HG03432 (cell line): ENCODE measurements at regions not wholly inside any gene's neighbourhood (a gene's known extent, or its start where the extent isn't known, plus 50 kb on each side); places are given as distances from the start of the nearest gene placed in this dataset.

Experiments used
- ATAC-seq: cut with Tn5 transposase; IDR thresholded peaks from one replicate; pipeline ENCODE4 v1.9.1; 2021; ENCODE audit warnings: mild to moderate bottlenecking, moderate library complexity; ENCODE audit not compliant: unreplicated experiment

GRCh38 chr12:77435446-77436091 is 370.2 kb upstream of the E2F7 start:
- no peak for ATAC-seq

DNA sequence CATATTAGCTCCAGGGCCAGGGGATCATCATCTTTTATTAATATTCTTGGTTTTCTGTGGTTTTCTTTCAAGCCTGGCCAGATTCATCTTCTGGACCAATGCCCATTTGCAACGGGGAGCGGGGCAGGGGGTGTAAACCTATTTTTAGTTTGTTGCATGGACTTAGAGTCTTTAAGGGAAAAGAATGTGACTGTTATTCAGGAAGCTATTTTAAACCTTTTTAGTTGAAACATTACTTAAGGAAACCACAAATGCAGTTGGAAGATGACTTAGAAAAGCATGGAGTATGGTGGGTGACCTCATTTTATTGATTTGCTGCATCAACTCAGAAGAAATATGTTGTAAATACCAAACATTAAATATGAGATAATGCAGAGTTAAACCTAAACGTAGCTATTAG is 368.4 kb upstream of the E2F7 start:
- ATAC-seq = no peak

- ATAC-seq = no peak
Measured at GRCh38 chr12:77429426-77429825, 364.1 kb upstream of the E2F7 start.

DNA sequence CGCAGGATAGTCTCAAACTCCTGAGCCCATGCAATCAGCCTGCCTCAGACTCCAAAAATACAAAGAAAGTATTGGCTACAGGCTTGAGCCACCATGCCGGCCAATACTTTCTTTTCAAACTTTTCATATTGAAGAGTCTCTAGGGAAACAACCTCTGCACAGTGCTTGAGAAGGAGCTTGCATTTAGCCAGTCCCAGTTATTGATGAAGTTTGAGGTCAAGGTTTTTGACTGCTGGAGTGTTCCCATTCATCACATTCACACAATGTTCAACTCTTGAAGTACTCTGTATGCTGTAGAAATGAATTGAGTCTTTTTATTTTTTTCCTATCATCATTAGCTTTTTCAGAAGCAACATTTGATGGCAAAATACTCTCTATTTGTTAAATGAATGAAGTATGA is 355.8 kb upstream of the E2F7 start:
- no peak for ATAC-seq

DNA sequence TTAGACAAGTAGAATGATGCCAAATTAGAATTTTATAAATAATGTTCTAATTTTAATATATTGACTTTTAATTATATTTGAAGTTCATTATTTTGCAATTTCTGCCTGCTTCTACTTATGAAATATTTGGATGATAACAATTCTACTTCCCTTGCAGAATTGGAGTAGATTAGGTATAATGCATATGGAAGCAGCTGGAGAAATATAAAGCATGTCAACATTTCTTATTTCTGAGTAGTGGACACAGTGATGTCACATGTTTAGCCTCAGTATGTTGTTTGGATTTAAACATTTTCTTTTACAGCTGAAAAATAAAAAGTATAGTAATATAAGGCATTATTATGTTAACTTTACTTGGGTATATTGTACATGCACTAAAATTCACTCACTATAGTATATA is 344.2 kb upstream of the E2F7 start:
- ATAC-seq = no peak

DNA sequence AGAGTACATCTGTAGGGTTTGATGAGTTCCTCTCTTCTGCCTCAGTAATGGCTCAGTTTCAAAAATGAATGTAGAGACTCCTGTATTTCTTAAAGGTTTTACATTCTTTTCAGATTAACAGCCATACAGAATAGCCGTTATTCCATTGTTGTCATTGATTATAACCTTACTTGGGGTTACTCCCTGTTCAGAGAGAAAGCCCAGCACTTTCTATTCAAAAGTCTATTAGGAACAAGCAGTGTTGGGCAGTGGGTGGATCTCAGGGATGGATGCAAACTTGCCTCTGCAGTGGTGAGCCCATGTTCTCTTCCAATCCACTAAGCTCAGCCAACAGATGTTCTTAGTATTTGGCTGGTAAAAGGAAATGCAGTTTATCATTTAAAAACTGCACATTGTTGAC is 342.6 kb upstream of the E2F7 start:
- ATAC-seq = no peak

DNA sequence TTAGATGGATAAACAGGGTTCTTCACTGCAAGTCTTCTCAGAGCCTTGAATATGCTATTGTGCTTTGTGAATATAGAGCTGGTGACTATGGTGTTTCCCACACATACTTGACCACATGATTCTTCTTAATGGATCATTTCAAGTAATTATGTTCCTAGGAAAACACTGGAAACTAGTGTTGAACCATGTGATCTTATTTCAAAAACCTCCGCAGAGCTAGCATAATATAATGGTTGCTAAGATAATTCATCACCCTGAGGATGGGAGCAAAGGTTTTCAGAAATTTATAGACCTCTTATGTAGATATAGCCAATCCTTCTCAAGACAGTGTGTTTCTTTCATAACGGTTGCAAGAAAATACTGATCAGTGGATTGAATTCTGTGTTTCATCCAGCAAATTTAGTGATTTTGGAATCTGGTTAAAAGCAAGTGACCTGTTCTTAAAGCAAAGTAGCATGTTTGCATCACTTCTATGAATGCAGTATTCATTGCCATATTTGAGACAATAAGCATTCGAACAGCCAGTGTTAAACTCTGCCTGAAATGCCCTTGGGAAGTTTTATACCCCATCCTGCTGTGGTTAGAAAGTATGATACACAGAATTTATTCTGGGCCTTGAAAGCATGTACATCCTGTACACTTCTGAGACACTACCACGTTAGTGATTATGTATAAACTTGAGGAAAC is 341.0 kb upstream of the E2F7 start:
- ATAC-seq = no peak

DNA sequence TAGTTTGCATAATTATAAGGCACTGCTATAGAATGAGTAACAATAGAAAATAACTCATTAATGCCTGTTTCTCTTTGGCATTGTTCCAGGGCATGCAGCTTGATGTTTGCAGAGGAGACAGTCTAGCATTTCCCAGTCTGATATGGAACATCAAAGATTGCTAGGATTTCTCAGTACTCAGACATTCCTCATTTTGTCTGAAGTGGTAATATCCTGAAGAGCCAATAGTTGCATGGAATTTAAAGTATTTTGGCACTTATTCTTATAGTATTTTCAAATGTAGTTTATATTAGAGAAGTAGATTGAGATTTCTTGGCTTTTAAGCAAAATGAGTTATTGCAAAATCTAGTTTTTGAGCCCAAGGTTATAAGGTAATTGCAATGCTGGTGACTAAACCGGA is 337.3 kb upstream of the E2F7 start:
- ATAC-seq = no peak

- ATAC-seq = no peak
Measured at GRCh38 chr12:77401770-77402081, 336.4 kb upstream of the E2F7 start.

- ATAC-seq = no peak
Measured at GRCh38 chr12:77401064-77401769, 335.8 kb upstream of the E2F7 start.

DNA sequence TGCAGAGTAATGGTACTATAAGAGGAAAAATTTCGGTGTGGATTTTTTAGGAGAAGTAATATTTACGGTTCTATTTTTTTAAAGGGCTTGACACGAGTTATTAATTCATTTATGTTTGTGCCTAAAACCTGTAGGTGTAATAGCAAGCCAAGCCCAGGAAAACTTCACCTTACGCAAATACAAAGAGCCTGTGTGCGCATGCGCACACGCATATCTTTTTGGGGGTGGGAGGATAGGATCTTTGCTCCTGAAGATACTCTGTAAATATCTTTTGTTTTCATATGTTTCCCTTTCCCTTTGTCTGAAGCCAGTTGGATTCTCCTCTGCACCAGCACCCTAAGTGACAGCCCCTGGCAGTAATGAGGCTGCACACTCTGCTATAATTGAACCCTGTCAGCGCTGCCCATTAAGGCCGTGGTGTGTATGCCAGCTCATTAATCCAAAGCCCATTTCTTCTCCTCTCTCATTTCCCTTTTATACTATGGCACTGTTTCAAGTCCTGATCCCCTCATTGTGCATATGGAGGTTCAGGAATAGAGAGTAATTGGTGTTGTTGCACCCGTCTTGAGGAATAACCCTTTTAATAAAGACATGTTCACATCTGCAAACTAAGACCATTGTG is 327.2 kb upstream of the E2F7 start:
- ATAC-seq = no peak

- ATAC-seq = no peak
Measured at GRCh38 chr12:77388445-77389265, 323.3 kb upstream of the E2F7 start.

DNA sequence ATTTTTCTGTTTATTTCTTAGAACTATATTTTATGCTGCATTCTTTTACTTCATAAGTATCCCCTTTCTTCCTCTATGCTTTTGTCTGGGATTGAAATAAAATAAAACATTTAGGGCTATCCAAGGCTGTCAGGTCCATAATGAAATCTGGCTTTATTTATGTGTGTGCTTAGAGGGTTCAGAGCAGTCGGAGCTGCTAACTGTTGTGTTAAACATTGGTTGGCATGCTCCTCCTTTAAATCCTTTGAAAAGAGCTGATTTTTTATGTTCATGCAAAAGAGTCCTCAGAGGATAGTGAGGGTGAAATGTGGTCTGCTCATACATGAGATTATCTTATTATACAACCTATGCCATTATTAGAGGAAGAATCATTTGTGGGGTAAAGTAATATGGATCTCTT is 322.3 kb upstream of the E2F7 start:
- no peak for ATAC-seq

DNA sequence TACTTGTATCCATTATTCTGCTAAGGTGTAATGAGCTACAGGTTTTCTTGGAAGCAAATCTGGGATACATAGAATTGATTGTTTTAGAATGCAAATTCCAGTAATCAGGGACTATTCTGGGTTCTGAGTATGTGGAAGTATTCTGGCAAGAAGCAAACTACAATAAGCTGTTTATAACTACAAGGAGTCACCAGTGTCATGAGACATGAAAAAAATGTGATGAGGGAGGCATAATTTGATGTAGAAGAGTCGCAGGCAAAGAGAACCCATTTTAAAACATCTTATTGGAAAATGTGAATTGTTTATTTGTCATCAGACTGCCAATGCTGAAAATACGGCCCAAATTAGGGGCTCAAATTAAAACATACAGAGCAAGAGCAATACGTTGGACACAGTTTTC is 321.8 kb upstream of the E2F7 start:
- no peak for ATAC-seq

DNA sequence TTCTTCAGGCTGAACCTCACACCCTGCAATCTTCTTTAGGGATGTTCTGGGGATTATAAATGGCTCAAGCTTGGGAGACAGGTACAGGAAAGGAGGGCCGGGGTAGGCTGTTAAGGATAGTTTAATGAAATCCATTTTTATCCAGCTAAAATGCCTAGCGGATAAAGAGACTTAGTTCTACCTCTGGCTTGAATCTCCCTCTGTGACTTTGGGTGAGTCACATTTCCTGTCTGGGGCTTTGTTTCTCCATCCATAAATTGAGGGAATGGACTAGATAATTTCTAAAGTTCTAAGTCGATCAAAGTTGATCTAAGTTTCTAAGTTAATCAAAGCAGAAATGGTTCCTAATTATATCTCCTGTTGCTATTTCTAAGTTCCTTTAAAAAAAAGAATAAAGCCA is 319.6 kb upstream of the E2F7 start:
- ATAC-seq = no peak

DNA sequence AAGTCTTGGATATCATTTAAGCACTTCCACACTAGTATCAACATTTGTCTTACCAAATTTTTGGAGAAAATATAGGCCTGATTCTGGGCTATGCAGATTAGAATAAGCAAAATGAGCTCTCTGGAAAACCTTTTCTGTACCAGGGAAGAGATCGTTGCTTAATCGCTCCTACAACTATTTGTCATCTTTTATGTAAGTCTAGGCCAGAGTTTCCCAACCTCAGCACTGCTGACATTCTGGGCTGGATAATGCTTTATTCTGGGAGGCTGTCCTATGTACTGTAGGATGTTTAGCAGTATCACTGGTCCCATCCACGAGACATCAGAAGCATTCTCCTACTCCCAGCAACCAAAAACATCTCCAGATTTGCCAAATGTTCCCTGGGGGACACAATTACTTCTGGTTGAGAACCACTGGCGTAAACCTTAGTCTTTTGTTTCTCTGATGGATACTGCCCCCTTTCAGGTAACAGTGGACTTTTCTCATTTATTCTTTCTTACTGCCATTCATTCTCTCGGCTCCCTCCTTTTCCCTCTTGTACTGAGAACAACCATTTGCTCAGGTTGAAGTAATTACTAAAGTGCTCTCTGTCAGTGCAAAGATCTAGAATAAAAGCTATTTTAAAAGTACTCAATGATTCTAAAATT is 316.9 kb upstream of the E2F7 start:
- no peak for ATAC-seq

GRCh38 chr12:77377622-77378021 is 312.3 kb upstream of the E2F7 start:
- ATAC-seq = no peak

DNA sequence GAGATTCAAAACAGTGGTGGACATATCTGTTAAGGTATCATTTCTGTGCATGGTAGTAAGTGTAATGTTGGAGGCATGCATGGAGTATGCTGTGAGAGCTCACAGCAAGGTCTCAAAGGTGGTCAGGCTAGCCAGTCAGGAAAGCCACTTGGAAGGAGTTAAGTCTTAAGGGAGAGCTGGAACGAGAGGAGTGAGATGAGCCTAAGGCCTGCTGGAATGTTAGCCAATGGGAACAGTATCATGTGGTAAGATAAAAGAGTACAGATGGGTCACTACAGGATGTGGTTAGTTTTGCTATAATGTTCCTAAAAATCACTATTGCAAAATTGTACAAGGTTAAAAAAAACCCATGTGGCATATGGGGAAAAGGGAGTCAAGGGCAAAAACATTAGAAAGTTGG is 311.7 kb upstream of the E2F7 start:
- no peak for ATAC-seq

GRCh38 chr12:77374673-77375072 is 309.3 kb upstream of the E2F7 start:
- no peak for ATAC-seq

GRCh38 chr12:77372494-77372893 is 307.1 kb upstream of the E2F7 start:
- no peak for ATAC-seq

- no peak for ATAC-seq
Measured at GRCh38 chr12:77372026-77372425, 306.7 kb upstream of the E2F7 start.
